GM19468 (cell line): ENCODE measurements at regions not wholly inside any gene's neighbourhood (a gene's known extent, or its start where the extent isn't known, plus 50 kb on each side); places are given as distances from the start of the nearest gene placed in this dataset.

Source experiments
- ATAC-seq: cut with Tn5 transposase; IDR thresholded peaks from one replicate; pipeline ENCODE4 v1.9.1; 2021; ENCODE audit warnings: mild to moderate bottlenecking, moderate library complexity, moderate number of reproducible peaks; ENCODE audit not compliant: unreplicated experiment; ENCODE audit errors: extremely low read depth

DNA sequence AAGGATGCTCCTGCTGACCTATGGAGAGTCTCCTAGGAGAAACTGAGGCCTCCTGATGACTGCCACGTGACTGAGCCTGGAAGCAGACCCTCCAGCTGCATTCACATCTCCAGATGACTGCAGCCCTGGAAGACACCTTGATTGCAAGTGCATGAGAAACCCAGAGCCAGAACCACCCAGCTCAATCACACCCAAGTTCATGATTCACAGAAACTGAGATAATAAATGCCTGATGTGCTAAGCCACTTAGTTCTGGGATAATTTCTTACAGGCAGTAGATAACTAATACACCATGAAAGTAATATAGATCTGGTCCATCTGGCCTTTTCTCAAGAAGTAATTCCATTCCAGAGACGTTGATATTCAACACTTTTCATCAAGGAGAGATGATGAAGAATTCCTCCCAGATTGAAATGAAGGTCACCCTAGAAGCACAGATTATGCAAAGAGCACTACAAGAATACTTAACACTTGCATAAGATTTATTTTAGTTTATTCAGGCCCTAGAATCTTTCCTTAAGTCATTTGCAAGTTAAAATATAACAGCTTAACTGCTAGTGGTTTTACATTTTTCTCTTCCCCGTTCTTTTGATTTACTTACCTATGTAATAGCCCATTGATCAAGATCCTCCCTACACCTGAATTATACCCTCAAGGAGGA, 208.2 kb upstream of the INHBA start:
- ATAC-seq = no peak

DNA sequence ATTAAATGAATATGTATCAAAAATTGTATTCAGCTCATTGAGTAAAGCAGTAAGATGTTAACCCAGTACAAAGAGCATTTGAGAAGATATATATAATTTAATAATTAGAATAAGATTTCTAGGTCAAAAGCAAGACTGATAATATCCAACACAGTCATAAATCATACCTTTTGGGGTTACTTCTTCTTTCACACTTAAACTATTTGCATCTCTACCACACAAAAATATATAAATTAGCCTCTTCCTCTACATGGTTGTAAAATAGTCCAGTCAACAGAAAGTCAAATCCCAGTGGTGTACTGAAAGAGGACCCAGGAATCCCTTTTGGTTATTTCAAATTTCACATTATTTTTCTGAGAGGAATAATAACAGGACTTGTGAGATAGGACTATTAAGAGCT, 204.6 kb upstream of the INHBA start:
- ATAC-seq = no peak

DNA sequence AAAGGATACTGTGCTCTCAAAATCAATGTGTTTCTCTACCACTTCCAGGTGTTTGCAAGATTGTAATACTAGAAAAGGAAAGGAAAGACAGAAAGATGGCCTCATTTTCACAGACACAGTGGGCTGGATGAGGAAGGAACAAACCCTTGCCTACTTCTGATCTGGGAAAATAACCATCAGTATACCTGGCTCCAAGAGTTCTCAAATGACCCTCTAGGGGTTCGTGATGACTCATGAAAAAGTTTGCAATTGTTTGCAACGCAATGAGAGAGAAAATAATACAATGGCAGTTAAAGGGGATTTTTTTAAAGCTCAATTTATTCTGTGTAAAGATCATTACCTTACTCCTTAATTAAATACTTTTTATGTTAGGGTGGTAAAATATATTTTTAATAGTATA, 197.6 kb upstream of the INHBA start:
- no peak for ATAC-seq

DNA sequence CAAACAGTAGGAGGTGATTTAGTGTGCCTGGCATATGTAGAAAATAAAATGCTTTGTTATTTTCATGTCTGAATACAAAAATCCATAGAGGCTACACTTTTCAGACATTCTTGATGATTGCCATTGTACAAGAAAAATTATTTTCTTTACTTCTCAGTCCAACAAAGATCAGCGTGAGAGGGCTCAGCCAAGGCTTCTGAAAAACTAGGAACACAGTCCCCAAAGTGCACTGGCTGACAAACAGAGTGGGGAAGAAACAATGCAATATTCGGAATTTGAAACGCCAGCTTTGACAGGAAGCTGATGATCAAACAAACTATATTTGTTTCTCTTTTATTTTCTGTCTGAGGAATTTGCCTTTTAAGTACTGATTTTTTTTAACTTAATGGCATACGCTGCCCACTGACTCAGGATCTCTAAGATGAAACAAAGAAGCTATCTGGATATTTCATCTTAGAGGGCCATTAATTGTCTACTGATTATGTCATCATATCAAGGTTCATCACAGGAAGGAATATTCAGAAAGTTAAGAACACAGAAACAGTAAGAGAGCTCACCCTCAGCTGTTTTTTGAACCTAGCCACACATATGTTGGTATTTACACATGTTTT, 197.0 kb upstream of the INHBA start:
- no peak for ATAC-seq

DNA sequence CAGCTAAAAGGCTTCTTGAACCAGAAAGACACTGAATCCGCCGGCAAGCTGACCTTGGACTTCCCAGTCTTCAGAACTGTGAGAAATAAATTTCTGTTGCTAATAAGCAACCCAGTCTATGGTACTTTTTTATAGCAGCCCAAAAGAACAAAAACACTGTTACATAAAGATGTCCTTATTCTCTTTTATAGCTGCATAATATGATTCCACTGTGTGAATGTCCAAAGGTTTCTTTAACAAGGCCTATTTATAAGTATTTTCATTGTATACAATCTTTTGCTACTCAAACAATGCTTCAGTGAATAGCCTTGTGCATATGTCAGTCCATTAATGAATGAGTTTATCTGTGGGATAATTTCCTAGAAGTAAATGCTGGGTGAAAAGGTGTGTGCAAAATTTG, 190.8 kb upstream of the INHBA start:
- ATAC-seq = no peak

DNA sequence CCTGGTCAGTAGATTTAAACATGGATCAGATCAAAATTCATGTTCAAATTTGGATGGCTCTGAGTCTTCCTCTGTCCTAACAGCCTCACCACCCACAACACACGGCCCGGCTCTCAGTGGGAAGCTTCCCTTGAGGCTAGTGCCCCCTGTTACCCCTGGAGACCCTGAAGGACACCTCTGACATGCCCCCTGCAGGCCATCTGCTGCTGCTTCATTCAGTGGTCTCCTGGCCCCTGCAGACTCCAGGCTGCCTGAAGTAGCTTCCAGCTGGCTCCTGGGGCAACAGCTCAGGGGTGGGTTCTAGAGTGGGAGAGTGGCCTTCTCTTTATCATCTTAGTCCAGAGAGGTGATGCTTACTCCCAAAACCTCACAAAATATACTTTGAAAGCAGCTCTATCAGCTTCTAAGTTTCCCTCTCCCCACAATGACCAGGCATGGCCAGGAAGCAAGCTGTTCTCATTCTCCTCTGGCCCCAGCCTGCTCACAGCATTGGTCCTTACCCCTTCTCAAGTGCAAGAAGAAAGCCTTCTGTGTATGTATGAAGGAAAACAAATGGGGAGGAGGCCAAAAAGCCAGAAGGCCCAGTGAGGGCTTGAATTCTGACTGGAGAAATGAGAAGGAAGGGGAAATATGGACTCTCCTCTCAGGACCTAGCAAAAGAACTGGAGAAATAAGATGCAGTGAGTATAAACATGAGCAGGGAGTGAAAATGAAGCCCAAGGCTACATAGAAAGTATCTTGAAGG, 189.6 kb upstream of the INHBA start:
- no peak for ATAC-seq

DNA sequence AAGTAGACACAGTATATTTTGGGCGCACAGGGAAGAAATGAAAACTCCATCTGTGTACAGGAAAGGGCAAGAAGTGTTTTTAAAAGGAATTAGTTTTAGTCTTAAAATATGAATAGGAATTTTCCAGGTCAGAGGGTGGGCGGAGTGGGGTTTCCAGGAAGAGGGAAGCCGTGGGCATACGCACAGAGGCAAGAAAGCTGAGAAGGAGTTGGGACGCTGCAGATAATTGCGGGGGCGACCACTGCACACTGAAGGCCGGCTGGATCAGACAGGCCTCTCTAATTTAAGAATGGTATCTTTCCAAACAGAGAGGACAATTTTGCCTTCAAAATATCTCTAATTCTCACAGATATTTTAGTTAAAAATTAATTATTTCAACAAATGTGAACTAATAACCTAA, 189.1 kb upstream of the INHBA start:
- ATAC-seq = no peak

DNA sequence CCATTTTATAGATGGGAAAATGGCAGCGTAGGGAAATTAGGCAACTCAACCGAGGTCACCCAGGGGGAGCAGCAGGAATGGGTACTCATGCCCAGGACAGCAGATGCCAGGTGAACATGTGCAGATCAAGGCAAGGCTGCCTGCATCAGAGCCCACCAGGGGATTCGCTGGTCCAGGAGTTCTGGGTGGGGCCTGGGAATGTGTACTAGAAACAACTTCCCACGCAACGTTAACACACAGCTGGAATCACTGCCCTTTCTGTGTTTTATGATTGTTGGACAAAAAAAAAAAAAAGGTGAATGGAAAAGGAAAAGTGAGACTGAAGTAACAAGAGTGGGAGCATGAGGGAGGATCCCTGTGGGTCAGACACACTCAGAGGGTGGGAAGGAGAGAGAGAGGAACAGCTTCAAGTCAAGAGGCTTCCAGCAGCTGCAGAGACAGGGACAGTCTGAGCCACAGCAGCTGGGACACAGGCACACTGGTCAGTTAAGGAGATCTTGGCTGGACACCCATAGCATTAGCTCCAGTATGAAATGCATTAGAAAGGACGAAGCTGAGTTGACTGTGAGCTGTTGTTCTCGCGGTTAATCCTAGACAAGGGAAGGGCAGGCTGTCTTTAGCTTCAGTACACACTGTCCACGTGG, 187.9 kb upstream of the INHBA start:
- no peak for ATAC-seq

DNA sequence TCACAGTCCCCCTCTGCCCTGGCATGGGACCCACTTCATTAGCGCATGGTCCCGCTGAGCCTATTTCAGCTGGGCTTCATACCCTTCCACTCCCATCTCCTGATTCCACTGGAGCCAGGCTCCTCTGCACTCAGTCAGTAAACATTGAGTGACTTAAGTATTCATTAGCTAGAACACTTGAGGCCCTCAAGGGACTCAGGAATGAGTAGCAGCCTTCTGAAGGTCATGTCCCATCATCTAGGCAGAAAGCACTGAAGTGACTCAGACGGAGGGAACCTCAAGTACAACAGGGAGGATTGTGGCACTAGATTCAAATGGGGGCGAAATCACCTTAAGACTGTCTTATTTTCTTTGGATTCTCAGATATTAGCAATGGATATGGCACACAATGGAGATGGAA, 186.6 kb upstream of the INHBA start:
- ATAC-seq = no peak

DNA sequence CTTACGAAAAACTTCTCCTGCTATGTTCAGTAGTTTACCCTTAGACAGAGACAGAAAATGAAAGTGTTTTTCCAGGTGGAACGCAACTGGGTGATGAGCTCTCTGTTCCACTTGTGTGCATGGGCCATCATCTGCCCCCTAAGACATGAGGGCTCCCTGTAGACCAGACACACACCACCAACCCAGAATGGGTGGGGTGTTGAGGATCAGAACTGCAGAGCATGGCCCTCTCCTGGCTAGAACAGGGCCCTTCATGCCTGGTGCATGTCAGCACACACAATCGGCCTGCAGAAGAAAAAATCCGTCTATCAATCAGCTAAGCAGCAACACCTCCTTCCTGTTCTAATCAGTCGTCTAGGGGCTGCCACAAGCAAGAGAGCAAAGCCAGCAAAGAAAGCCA, 186.2 kb upstream of the INHBA start:
- ATAC-seq = peak; percentile 33

DNA sequence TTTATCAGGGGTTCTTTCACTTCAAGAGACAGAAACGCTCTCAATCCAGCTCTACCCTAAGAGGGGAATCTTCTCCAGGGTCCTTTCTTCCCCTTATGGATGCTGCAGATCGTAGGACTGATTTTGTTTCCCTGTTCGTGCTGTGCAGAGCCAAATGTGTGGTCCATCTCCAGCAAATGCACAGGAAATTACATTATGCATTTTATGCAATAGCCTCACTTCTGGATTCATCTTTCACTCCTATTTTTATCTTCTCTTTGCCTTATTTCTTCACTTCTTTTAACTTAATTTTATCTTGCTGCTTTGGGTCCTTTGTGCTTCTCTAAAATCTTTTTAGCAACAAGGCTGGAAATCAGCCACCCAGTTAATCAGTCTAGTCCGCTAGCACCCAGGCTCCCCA, 184.5 kb upstream of the INHBA start:
- ATAC-seq = no peak

DNA sequence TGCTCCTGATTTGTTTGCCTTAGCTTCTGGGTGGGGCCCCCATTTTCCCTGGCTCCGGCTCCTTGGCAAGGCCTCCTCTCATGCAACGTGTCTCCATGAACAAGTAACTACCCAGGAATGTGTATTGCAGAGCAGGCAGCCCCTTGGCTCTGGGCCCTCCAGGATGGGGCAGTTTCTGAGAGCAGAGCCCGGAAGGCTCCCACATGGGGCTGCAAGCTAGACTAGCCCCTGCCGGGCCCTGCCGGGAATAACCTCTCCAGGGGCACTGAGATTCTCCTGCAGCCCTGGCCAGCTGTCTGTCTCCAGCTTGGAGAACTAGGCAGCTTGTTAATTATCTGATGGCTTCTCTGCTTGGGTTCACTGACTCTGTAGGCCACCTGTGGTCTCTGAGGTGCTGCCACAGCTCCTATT, 184.0 kb upstream of the INHBA start:
- ATAC-seq = no peak

DNA sequence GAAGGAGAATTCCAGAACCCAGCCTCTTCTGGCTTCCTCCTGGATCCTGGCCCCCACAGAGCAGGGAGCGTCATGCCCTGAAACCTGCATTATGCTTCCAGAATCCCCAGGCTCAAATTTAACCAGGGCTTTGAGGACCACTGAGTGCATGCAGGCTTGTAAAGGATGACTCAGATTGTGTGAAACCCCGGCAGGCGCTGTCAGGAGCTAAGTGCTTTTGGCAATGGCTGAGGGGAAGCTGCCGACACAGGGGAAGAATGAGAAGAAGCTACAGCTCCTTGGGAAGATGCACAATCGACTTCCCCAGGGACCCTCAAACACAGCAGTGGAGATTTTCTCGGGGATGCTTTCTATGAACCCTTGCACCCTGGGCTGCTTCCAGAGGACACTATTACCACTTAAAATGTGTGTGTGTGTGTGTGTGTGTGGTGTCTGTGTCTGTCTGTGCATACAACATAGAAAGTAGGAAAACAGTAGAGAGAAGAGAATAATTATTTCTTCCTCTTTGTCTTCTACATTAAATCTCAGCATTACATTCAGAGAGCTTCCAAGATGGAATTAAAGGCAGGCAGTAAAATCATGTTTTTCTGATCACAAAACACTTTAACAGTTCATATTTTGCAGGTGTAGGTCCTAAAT, 183.5 kb upstream of the INHBA start:
- ATAC-seq = no peak

DNA sequence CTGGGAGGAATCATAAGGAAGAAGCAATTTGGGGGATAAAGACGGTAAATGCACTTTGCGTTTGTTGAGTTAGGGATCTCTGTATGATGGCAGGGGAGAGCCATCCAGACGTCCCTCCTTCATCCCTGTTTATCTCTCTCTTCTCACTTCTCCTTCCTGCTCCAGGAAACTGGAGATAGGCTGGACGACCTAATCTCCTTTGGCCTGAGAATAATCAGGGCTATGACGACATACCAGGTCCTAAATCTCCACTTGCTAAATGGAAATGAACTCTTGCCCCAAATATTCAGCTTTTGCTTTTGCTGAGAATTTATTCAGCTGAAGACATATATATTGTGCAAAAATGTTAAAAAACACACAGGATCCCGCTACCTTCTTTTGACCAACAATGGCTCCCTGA, 182.9 kb upstream of the INHBA start:
- ATAC-seq = no peak

DNA sequence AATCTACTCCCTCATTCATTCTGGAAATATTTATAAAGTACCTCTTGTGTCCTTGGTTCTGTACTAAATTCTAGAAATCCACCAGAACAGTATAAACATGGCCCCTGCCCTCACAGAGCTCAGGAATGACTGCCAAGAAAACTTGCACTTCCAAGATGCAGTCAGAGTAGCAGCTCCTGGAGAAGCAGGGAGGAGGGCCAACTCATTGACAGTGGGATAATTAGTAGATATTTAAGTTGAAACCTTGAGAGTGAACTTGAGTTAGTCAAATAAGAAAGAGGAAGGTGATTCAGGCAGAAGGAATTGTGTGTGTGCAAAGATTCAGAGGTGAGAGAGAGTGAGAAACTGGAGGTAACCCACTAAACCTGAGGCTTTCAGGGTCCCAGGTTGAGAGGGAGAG, 182.2 kb upstream of the INHBA start:
- no peak for ATAC-seq

DNA sequence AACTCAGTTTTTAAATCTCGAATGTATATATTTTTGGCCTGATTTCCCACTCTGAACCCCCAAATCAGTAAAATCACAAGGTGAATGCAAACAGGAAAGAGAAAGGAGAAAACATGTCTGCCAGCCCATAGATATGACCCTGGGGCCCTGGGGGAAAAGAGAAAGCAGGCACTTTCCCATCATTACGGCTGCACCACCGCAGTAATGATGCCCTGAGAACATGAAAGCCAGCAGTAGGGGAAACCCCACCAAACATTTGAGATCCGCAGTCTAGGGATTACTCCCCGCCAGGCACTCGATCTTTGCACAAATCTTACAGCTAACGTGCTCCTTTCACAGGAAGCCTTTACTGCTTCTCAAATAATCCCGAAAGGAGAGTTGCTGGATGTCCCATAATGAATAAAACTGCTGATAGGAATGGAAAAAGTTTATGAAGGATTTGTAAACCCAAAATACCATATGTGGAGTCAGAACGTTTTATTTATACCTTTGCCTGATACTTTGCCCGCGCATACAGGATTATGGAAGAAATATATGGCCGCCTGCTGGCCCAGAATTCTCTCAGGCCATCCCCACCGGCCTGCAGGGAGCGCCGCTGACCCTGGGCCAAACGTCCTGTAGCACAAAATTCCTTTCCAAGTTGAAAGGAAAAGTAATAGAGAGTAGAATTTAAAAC, 180.0 kb upstream of the INHBA start:
- no peak for ATAC-seq

DNA sequence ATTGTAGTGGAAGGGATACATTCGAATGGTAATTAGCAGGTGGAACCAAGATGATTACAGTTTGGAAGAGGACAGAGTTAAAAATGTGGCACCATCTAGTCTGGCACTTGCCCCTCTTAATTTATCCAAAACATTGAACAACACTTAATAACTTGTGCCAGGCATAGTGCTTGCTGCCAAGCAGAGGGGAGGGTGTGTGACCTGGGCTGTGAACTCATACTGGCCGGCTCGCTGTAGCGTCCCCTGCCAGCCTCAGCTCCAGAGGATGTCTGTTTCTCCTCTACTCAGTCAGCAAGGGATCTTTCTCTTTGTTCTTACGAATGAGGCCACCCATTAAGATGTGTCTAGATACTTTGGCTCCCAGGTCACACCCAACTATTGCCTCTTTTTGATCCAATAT, 179.4 kb upstream of the INHBA start:
- no peak for ATAC-seq

DNA sequence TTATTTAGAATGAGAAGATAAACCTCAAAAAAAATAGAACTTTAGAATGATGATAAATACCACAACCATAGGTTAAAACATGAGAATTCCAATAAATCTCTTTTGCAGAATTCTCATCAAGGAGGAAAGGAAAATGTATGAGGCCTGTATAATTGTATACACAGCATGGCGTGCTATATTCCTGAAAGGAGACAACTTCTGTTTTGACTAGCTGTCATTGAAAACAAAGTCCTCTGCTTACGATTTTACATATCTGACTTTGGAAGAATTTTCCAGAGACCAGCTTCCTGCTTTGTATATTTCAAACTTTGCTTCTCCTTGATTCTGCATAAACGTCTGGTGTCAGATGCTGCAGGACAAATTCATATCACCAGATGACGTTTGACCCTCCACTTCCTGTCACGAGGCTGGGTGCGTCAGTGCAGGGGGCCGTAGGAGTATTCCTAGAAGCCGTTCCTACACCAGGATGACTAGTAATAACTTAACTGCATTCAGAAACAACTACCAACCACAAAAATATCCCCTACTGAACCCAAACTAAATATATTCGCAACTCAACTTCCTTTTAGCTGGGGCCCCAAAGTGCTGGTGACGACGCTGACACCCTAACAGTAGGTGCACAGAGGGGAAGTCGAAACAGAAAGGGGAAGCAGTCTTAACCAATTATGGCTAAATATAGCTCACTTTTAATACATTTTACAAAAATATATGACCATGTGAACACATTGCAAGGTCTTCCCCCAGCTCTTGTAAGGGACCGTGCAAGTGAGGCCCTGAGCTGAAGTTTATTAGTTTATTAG, 178.6 kb upstream of the INHBA start:
- peak; percentile 97 for ATAC-seq

DNA sequence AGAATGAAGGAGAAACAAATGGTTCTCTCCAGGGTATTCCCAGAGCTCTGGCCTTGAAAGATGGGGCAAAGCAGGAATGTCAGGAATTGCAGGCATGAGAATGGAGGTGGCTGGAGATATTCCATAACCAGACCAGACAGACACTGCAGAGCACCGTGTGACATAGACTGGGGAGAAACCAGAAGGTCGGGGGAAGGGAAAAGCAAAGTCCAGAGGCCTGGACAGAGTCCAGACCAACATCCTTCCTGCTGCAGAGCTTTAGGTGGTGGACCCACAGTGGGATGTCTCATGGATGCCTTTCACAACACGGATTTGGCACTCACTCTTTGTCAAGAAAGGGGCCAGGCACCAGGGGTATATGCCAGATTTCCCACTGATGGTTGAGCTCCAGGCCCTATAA, 177.2 kb upstream of the INHBA start:
- no peak for ATAC-seq
